Fibroblast of skin of left quadriceps (primary cell): ENCODE measurements at regions not wholly inside any gene's neighbourhood (a gene's known extent, or its start where the extent isn't known, plus 50 kb on each side); places are given as distances from the start of the nearest gene placed in this dataset.
A peak's percentile ranks its signal among the peaks of the same experiment; 100 is the strongest.

Experiments used
- DNase-seq, 2 experiments: peaks; one replicate each; pipeline ENCODE4 v3.0.0-alpha.2; 2013; ENCODE audit warnings: low read depth in 2 of 2

GRCh38 chr5:38029397-38030065, 189.7 kb upstream of the GDNF start:
- DNase-seq = no peak

GRCh38 chr5:38023799-38024198, 184.0 kb upstream of the GDNF start:
- DNase-seq = no peak

- no peak for DNase-seq
These were observed 183.5 kb upstream of the GDNF start for GRCh38 chr5:38023371-38023770.

GRCh38 chr5:38022631-38023030, 182.8 kb upstream of the GDNF start:
- DNase-seq = no peak

GRCh38 chr5:38018016-38018415, 178.2 kb upstream of the GDNF start:
- no peak for DNase-seq

GRCh38 chr5:38013107-38013506, 173.3 kb upstream of the GDNF start:
- DNase-seq = no peak

- DNase-seq = no peak
These were observed 171.9 kb upstream of the GDNF start for GRCh38 chr5:38011668-38012188.

GRCh38 chr5:38009749-38010358, 170.0 kb upstream of the GDNF start:
- no peak for DNase-seq

- no peak for DNase-seq
These were observed 168.4 kb upstream of the GDNF start for GRCh38 chr5:38008198-38008597.

GRCh38 chr5:37999593-37999992, 159.8 kb upstream of the GDNF start:
- DNase-seq = no peak

GRCh38 chr5:37996918-37997317, 157.1 kb upstream of the GDNF start:
- no peak for DNase-seq

GRCh38 chr5:37994729-37995128, 154.9 kb upstream of the GDNF start:
- no peak for DNase-seq

GRCh38 chr5:37991301-37992299, 151.8 kb upstream of the GDNF start:
- no peak for DNase-seq

- no peak for DNase-seq
These were observed 150.0 kb upstream of the GDNF start for GRCh38 chr5:37989884-37990283.

- DNase-seq = no peak
These were observed 148.7 kb upstream of the GDNF start for GRCh38 chr5:37988454-37989046.

GRCh38 chr5:37984300-37984699, 144.5 kb upstream of the GDNF start:
- no peak for DNase-seq

GRCh38 chr5:37983463-37983862, 143.6 kb upstream of the GDNF start:
- no peak for DNase-seq

- DNase-seq = no peak
These were observed 139.7 kb upstream of the GDNF start for GRCh38 chr5:37979559-37979958.

GRCh38 chr5:37975531-37975930, 135.7 kb upstream of the GDNF start:
- no peak for DNase-seq

GRCh38 chr5:37971483-37972024, 131.7 kb upstream of the GDNF start:
- no peak for DNase-seq

- DNase-seq = no peak
These were observed 127.0 kb upstream of the GDNF start for GRCh38 chr5:37966871-37967270.

- DNase-seq = peak; percentile 32 to 35
These were observed 126.5 kb upstream of the GDNF start for GRCh38 chr5:37966291-37966690.
